SK-N-SH treated with all-trans-retinoic acid at 6 μM for 48 hours (cell line): ENCODE measurements at regions not wholly inside any gene's neighbourhood (a gene's known extent, or its start where the extent isn't known, plus 50 kb on each side); places are given as distances from the start of the nearest gene placed in this dataset.

Source experiments
- ATAC-seq: fragments of 200-7000 bp; cut with Tn5 transposase; 3 replicates; pipeline ENCODE4 v1.9.1; 2020; ENCODE audit warnings: mild to moderate bottlenecking, moderate library complexity
- ARNTL ChIP-seq: fragments of 450-650 bp; formaldehyde crosslinking; IDR thresholded peaks from 2 replicates; pipeline ENCODE4 v1.5.0; 2020; ENCODE audit warnings: low read depth, mild to moderate bottlenecking, moderate library complexity, borderline replicate concordance
- BACH2 ChIP-seq: fragments of 250-450 bp; sonication (Bioruptor Pico); IDR thresholded peaks from 2 replicates; pipeline ENCODE4 v1.9.0; 2021; ENCODE audit warnings: mild to moderate bottlenecking, borderline replicate concordance
- CSDC2 ChIP-seq: fragments of 250-450 bp; sonication (Bioruptor Pico); IDR thresholded peaks from 2 replicates; pipeline ENCODE4 v1.5.0; 2020; ENCODE audit warnings: mild to moderate bottlenecking, moderate library complexity
- CSRNP3 ChIP-seq: fragments of 250-450 bp; sonication (Bioruptor Pico); IDR thresholded peaks from 2 replicates; pipeline ENCODE4 v1.5.1; 2021; ENCODE audit warnings: mild to moderate bottlenecking, moderate library complexity
- ESRRG ChIP-seq: fragments of 250-450 bp; sonication (Bioruptor Pico); IDR thresholded peaks from 2 replicates; pipeline ENCODE4 v1.6.1; 2021; ENCODE audit warnings: mild to moderate bottlenecking
- ISL1 ChIP-seq: fragments of 250-450 bp; sonication (Bioruptor Pico); IDR thresholded peaks from 2 replicates; pipeline ENCODE4 v2.1.2; 2022; ENCODE audit warnings: mild to moderate bottlenecking, moderate library complexity
- OSR1 ChIP-seq: fragments of 250-450 bp; sonication (Bioruptor Pico); IDR thresholded peaks from 2 replicates; pipeline ENCODE4 v1.8.0; 2022; ENCODE audit warnings: moderate library complexity, mild to moderate bottlenecking, inconsistent platforms
- PATZ1 ChIP-seq: fragments of 250-450 bp; sonication (Bioruptor Pico); IDR thresholded peaks from 2 replicates; pipeline ENCODE4 v1.8.0; 2020; ENCODE audit warnings: mild to moderate bottlenecking, moderate library complexity, borderline replicate concordance
- POU6F1 ChIP-seq: fragments of 250-450 bp; sonication (Bioruptor Pico); IDR thresholded peaks from 2 replicates; pipeline ENCODE4 v1.8.0; 2021; ENCODE audit warnings: low read depth, mild to moderate bottlenecking, moderate library complexity, borderline replicate concordance
- PPARA ChIP-seq: fragments of 250-450 bp; sonication (Bioruptor Pico); IDR thresholded peaks from 2 replicates; pipeline ENCODE4 v1.5.0; 2020; ENCODE audit warnings: mild to moderate bottlenecking, borderline replicate concordance
- SNAI2 ChIP-seq: fragments of 250-450 bp; sonication (Bioruptor Pico); IDR thresholded peaks from 2 replicates; pipeline ENCODE4 v1.5.0; 2020; ENCODE audit warnings: mild to moderate bottlenecking, moderate library complexity
- TCF4 ChIP-seq: fragments of 250-450 bp; sonication (Bioruptor Pico); IDR thresholded peaks from 2 replicates; pipeline ENCODE4 v1.8.0; 2021; ENCODE audit warnings: mild to moderate bottlenecking, moderate library complexity, borderline replicate concordance
- TOX ChIP-seq: fragments of 250-450 bp; sonication (Bioruptor Pico); IDR thresholded peaks from 2 replicates; pipeline ENCODE4 v1.8.0; 2021; ENCODE audit warnings: mild to moderate bottlenecking, moderate library complexity, borderline replicate concordance
- ZC3H10 ChIP-seq: fragments of 250-450 bp; sonication (Bioruptor Pico); IDR thresholded peaks from 2 replicates; pipeline ENCODE4 v1.5.1; 2021; ENCODE audit warnings: mild to moderate bottlenecking, moderate library complexity
- ZFP3 ChIP-seq: fragments of 250-450 bp; sonication (Bioruptor Pico); IDR thresholded peaks from 2 replicates; pipeline ENCODE4 v1.5.0; 2020; ENCODE audit warnings: mild to moderate bottlenecking, moderate library complexity
- ZNF565 ChIP-seq: fragments of 450-650 bp; formaldehyde crosslinking; conservative IDR thresholded peaks from 2 replicates; pipeline ENCODE4 v1.5.0; 2020; ENCODE audit warnings: low read depth, mild to moderate bottlenecking, moderate library complexity
- ZNF70 ChIP-seq: fragments of 450-650 bp; formaldehyde crosslinking; IDR thresholded peaks from 2 replicates; pipeline ENCODE4 v1.5.0; 2020; ENCODE audit warnings: mild to moderate bottlenecking, moderate library complexity
- ZNF8 ChIP-seq: fragments of 450-650 bp; formaldehyde crosslinking; IDR thresholded peaks from 2 replicates; pipeline ENCODE4 v1.5.0; 2020; ENCODE audit warnings: mild to moderate bottlenecking, moderate library complexity
- TF ChIP-seq, protein P1 (sequence below): fragments of 250-450 bp; sonication (Bioruptor Pico); IDR thresholded peaks from 2 replicates; pipeline ENCODE4 v1.5.0; 2020; ENCODE audit warnings: mild to moderate bottlenecking, moderate library complexity
- TF ChIP-seq, protein P2 (sequence below): fragments of 250-450 bp; sonication (Bioruptor Pico); IDR thresholded peaks from 2 replicates; pipeline ENCODE4 v1.5.1; 2020; ENCODE audit warnings: low read depth, mild to moderate bottlenecking, moderate library complexity

GRCh38 chr12:105585107-105585506 lies 254.6 kb downstream of the C12orf75 start:
- ATAC-seq, result no peak
- no peak for TF ChIP-seq ZNF565
- TF ChIP-seq SNAI2 (CRISPR knock-in tag), result no peak
- TF ChIP-seq PATZ1, result no peak
- no peak for TF ChIP-seq TCF4 (CRISPR knock-in tag)
- TF ChIP-seq POU6F1 (CRISPR knock-in tag), result no peak
- TF ChIP-seq CSRNP3 (CRISPR knock-in tag), result no peak
- no peak for TF ChIP-seq OSR1 (CRISPR knock-in tag)
- TF ChIP-seq, protein P1, sequence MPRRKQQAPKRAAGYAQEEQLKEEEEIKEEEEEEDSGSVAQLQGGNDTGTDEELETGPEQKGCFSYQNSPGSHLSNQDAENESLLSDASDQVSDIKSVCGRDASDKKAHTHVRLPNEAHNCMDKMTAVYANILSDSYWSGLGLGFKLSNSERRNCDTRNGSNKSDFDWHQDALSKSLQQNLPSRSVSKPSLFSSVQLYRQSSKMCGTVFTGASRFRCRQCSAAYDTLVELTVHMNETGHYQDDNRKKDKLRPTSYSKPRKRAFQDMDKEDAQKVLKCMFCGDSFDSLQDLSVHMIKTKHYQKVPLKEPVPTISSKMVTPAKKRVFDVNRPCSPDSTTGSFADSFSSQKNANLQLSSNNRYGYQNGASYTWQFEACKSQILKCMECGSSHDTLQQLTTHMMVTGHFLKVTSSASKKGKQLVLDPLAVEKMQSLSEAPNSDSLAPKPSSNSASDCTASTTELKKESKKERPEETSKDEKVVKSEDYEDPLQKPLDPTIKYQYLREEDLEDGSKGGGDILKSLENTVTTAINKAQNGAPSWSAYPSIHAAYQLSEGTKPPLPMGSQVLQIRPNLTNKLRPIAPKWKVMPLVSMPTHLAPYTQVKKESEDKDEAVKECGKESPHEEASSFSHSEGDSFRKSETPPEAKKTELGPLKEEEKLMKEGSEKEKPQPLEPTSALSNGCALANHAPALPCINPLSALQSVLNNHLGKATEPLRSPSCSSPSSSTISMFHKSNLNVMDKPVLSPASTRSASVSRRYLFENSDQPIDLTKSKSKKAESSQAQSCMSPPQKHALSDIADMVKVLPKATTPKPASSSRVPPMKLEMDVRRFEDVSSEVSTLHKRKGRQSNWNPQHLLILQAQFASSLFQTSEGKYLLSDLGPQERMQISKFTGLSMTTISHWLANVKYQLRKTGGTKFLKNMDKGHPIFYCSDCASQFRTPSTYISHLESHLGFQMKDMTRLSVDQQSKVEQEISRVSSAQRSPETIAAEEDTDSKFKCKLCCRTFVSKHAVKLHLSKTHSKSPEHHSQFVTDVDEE, result no peak
- no peak for TF ChIP-seq CSDC2
- TF ChIP-seq ZFP3 (CRISPR knock-in tag), result no peak
- TF ChIP-seq ZC3H10, result no peak
- no peak for TF ChIP-seq ISL1
- TF ChIP-seq ZNF70 (CRISPR knock-in tag), result no peak
- TF ChIP-seq TOX (CRISPR knock-in tag), result no peak

DNA sequence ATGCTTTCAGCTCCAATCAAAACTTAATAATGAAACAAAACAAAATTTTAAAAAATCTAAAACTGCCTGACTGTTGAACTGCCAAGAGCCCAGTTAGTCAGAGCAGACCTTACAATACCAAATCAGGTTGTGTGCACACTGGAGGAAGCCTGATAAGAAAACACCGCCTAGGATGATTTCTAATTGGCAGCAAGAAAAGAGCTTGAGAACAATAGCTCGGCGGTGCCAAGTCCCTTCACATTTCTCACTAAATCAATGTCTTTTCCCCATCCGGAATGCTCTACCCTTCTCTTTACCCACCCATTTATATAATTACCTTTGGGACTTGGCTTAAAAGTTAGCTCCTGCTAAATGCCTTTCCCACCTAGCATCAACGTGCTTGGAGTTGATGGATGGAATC lies 256.7 kb downstream of the C12orf75 start:
- ATAC-seq, result no peak

DNA sequence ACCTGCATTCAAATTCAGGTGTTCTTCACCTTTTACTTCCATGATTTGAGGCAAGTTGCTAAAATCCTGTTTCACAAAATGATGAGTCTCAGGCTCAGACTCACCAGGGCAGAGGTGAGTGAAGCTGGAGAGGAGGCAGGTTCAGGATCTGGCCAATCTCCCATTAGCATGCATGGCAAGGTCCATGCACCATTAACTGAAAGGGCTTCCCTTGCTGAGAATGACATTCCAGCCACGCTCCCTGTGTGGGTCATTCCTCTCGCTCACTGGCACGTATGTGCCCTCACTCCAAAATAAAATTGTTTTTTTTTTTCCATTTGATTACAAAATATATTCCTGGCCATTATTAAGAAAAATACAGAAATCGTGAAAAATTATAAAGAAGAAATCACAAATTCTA lies 257.6 kb downstream of the C12orf75 start:
- TF ChIP-seq ZNF8 (CRISPR knock-in tag) (no peak), BACH2 (CRISPR knock-in tag) (no peak), SNAI2 (CRISPR knock-in tag) (no peak), CSDC2 (no peak), CSRNP3 (CRISPR knock-in tag) (no peak), ZC3H10 (no peak), PATZ1 (no peak), TOX (CRISPR knock-in tag) (no peak), TCF4 (CRISPR knock-in tag) (no peak), ESRRG (CRISPR knock-in tag) (no peak), ZNF70 (CRISPR knock-in tag) (no peak), ZFP3 (CRISPR knock-in tag) (no peak)
- TF ChIP-seq, all 23 proteins: peak for 0
- ATAC-seq, result no peak

More for the DNA sequence above, 256.7 kb downstream of the C12orf75 start:
- TF ChIP-seq ZNF565 (no peak), PPARA (CRISPR knock-in tag) (no peak), BACH2 (CRISPR knock-in tag) (no peak), OSR1 (CRISPR knock-in tag) (no peak), ARNTL (CRISPR knock-in tag) (no peak)
- TF ChIP-seq, protein P2, sequence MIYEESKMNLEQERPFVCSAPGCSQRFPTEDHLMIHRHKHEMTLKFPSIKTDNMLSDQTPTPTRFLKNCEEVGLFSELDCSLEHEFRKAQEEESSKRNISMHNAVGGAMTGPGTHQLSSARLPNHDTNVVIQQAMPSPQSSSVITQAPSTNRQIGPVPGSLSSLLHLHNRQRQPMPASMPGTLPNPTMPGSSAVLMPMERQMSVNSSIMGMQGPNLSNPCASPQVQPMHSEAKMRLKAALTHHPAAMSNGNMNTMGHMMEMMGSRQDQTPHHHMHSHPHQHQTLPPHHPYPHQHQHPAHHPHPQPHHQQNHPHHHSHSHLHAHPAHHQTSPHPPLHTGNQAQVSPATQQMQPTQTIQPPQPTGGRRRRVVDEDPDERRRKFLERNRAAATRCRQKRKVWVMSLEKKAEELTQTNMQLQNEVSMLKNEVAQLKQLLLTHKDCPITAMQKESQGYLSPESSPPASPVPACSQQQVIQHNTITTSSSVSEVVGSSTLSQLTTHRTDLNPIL, result no peak
